ENCODE measurements at regions not wholly inside any gene's neighbourhood (a gene's known extent, or its start where the extent isn't known, plus 50 kb on each side); places are given as distances from the start of the nearest gene placed in this dataset.

DNA sequence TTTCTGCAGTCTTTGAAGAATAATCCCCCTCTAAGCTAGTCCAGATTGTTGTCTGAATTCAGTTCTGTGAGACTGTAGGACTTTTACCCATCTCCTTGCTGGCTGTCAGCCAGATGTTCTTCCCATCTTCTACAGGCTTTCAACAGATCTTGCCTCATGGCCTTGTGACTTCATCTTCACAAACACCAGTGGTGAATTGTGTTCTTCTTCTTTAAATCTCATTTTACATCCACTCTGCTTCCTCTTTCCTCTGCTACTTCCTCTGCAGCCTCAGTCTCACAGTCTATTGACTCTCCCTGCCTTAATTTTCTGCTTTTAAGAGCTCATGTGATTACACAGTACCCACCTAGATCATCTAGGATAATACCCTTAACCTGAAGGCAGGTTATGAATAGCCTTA lies 859.0 kb upstream of the SLITRK1 start:
- CTCF ChIA-PET, result no interaction called here

More for the DNA sequence above, 859.0 kb upstream of the SLITRK1 start:
- Histone ChIP-seq H3K4me2 (ENCODE audit: low read depth, low read length) (no peak overlapping the region), H4K8ac (ENCODE audit: low read depth in 2 of 2, low read length in 2 of 2) (no peak overlapping the region), H2BK20ac (ENCODE audit: low read depth, low read length) (no peak overlapping the region), H4K91ac (ENCODE audit: insufficient read depth, low read depth, low read length) (no peak overlapping the region), H3K79me1 (ENCODE audit: low read depth in 1 of 2, low read length in 2 of 2) (no peaks in the 10 kb centered on the region), H2BK5ac (ENCODE audit: low read depth, low read length, poor library complexity, severe bottlenecking) (no peak overlapping the region), H2AK9ac (replicated peaks; ENCODE audit: low read depth, low read length, poor library complexity) (no peak overlapping the region), H2BK15ac (ENCODE audit: low read depth, low read length) (no peak overlapping the region), H2BK120ac (ENCODE audit: low read depth, low read length) (no peak overlapping the region), H3K56ac (ENCODE audit: extremely low read depth, insufficient read depth, low read length) (no peak overlapping the region), H2AK5ac (ENCODE audit: low read depth, low read length) (no peak overlapping the region), H4K20me1 (ENCODE audit: insufficient read depth, low read length) (no peaks in the 10 kb centered on the region), H3K4me1 (ENCODE audit: control insufficient read depth, insufficient read depth, low read length) (no peaks in the 10 kb centered on the region), H3K9me3 (ENCODE audit: control insufficient read depth, insufficient read depth, low read length) (no peaks in the 10 kb centered on the region), H3K27me3 (ENCODE audit: control insufficient read depth, insufficient read depth, low read length) (no peaks in the 10 kb centered on the region), H2AFZ (replicated peaks; ENCODE audit: low read length, poor library complexity) (no peak overlapping the region), H3K18ac (ENCODE audit: low read depth, low read length) (no peak overlapping the region), H3K4ac (ENCODE audit: low read depth, low read length) (no peak overlapping the region), H3K36me3 (ENCODE audit: control insufficient read depth, insufficient read depth, low read length) (no peaks in the 10 kb centered on the region), H4K5ac (ENCODE audit: low read depth, low read length) (no peak overlapping the region), H3K23ac (ENCODE audit: low read depth, low read length) (no peak overlapping the region), H3K4me3 (ENCODE audit: insufficient read depth, low read depth, low read length) (no peak overlapping the region), H3K14ac (replicated peaks; ENCODE audit: low read depth, low read length) (no peak overlapping the region), H3K9me1 (ENCODE audit: insufficient read depth, low read length) (no peaks in the 10 kb centered on the region), H3K27ac (ENCODE audit: insufficient read depth, low read length) (no peak overlapping the region), H3K9ac (ENCODE audit: low read depth, low read length) (no peak overlapping the region)
- in situ Hi-C loops (cut with MboI; ENCODE audit: low sequenced_read_pairs) (no loop called here), dilution Hi-C loops (cut with HindIII; ENCODE audit: low sequenced_read_pairs, unreplicated experiment) (no loop called here), intact Hi-C loops (cut with micrococcal nuclease) (no loop called here)
- POLR2A ChIA-PET (ENCODE audit: unreplicated experiment), result no interaction called here
- ATAC-seq (ENCODE audit: low read depth), result no peak
- no peak for TF ChIP-seq CHD1 (IDR thresholded peaks at IDR 0.05; ENCODE audit: low read depth, low read length)
- TF ChIP-seq, protein P1, sequence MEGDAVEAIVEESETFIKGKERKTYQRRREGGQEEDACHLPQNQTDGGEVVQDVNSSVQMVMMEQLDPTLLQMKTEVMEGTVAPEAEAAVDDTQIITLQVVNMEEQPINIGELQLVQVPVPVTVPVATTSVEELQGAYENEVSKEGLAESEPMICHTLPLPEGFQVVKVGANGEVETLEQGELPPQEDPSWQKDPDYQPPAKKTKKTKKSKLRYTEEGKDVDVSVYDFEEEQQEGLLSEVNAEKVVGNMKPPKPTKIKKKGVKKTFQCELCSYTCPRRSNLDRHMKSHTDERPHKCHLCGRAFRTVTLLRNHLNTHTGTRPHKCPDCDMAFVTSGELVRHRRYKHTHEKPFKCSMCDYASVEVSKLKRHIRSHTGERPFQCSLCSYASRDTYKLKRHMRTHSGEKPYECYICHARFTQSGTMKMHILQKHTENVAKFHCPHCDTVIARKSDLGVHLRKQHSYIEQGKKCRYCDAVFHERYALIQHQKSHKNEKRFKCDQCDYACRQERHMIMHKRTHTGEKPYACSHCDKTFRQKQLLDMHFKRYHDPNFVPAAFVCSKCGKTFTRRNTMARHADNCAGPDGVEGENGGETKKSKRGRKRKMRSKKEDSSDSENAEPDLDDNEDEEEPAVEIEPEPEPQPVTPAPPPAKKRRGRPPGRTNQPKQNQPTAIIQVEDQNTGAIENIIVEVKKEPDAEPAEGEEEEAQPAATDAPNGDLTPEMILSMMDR (conservative IDR thresholded peaks at IDR 0.05; ENCODE audit: low read depth, low read length), result no peak
- no peak for TF ChIP-seq CEBPB (IDR thresholded peaks at IDR 0.05; ENCODE audit: low read depth, low read length)
- no peak for TF ChIP-seq FOS (IDR thresholded peaks at IDR 0.05; ENCODE audit: low read depth, low read length)
- DNase-seq, result no peak
- no TSS peak for BruUV-seq (replicated peaks)

Measured in IMR-90 (cell line).